ENCODE measurements at regions not wholly inside any gene's neighbourhood (a gene's known extent, or its start where the extent isn't known, plus 50 kb on each side); places are given as distances from the start of the nearest gene placed in this dataset.
"Not testable (repeated sequence)": the region's sequence is repeated elsewhere in the genome, so short reads cannot be mapped to it uniquely, and the experiment has no call there.

- no peak overlapping the region for H3K27ac ChIP-seq (ENCODE audit: low read length)
- no peaks in the 10 kb centered on the region for H3K36me3 ChIP-seq (ENCODE audit: control insufficient read depth, insufficient read depth, low read length)
- DNase-seq (ENCODE audit: low read depth, low spot score) = no peak
- H3K27me3 ChIP-seq (ENCODE audit: control insufficient read depth, insufficient read depth, low read length) = no peaks in the 10 kb centered on the region
- no peaks in the 10 kb centered on the region for H3K9me3 ChIP-seq (ENCODE audit: control insufficient read depth, insufficient read depth, low read length)
- H3K4me1 ChIP-seq (ENCODE audit: control insufficient read depth, insufficient read depth, low read length) = no peaks in the 10 kb centered on the region
- H3K4me3 ChIP-seq (ENCODE audit: low read length) = no peak overlapping the region
- no CpG with 5 or more reads among the region's 4 CpGs for WGBS (ENCODE audit: insufficient coverage, insufficient read length)
These were observed 90.4 kb upstream of the RAB40AL start for GRCh38 chrX:102846544-102847236.

GRCh38 chrX:102847362-102847761, 89.7 kb upstream of the RAB40AL start:
- Histone ChIP-seq H3K27me3 (ENCODE audit: control insufficient read depth, insufficient read depth, low read length) (no peaks in the 10 kb centered on the region), H3K4me1 (ENCODE audit: control insufficient read depth, insufficient read depth, low read length) (no peaks in the 10 kb centered on the region), H3K27ac (ENCODE audit: low read length) (no peak overlapping the region), H3K9me3 (ENCODE audit: control insufficient read depth, insufficient read depth, low read length) (no peaks in the 10 kb centered on the region), H3K4me3 (ENCODE audit: low read length) (no peak overlapping the region), H3K36me3 (ENCODE audit: control insufficient read depth, insufficient read depth, low read length) (no peaks in the 10 kb centered on the region)
- no CpG with 5 or more reads among the region's 2 CpGs for WGBS (ENCODE audit: insufficient coverage, insufficient read length)
- DNase-seq (ENCODE audit: low read depth, low spot score) = no peak

GRCh38 chrX:102849396-102849795, 87.7 kb upstream of the RAB40AL start:
- no peaks in the 10 kb centered on the region for H3K4me1 ChIP-seq (ENCODE audit: control insufficient read depth, insufficient read depth, low read length)
- no CpG with 5 or more reads among the region's 1 CpG for WGBS (ENCODE audit: insufficient coverage, insufficient read length)
- no peak overlapping the region for H3K27ac ChIP-seq (ENCODE audit: low read length)
- no peaks in the 10 kb centered on the region for H3K9me3 ChIP-seq (ENCODE audit: control insufficient read depth, insufficient read depth, low read length)
- H3K4me3 ChIP-seq (ENCODE audit: low read length) = no peak overlapping the region
- DNase-seq (ENCODE audit: low read depth, low spot score) = no peak
- no peaks in the 10 kb centered on the region for H3K27me3 ChIP-seq (ENCODE audit: control insufficient read depth, insufficient read depth, low read length)
- no peaks in the 10 kb centered on the region for H3K36me3 ChIP-seq (ENCODE audit: control insufficient read depth, insufficient read depth, low read length)

GRCh38 chrX:102858826-102859549, 78.1 kb upstream of the RAB40AL start:
- DNase-seq (ENCODE audit: low read depth, low spot score) = not testable (repeated sequence)

GRCh38 chrX:102859550-102859871, 77.6 kb upstream of the RAB40AL start:
- Histone ChIP-seq H3K9me3 (ENCODE audit: control insufficient read depth, insufficient read depth, low read length) (no peaks in the 10 kb centered on the region), H3K4me3 (ENCODE audit: low read length) (no peak overlapping the region), H3K4me1 (ENCODE audit: control insufficient read depth, insufficient read depth, low read length) (no peaks in the 10 kb centered on the region), H3K27ac (ENCODE audit: low read length) (no peak overlapping the region), H3K27me3 (ENCODE audit: control insufficient read depth, insufficient read depth, low read length) (no peaks in the 10 kb centered on the region), H3K36me3 (ENCODE audit: control insufficient read depth, insufficient read depth, low read length) (no peaks in the 10 kb centered on the region)
- no CpG with 5 or more reads among the region's 1 CpG for WGBS (ENCODE audit: insufficient coverage, insufficient read length)
- DNase-seq (ENCODE audit: low read depth, low spot score) = no peak

More at GRCh38 chrX:102858826-102859549, 78.1 kb upstream of the RAB40AL start:
- not testable (repeated sequence) for H3K27ac ChIP-seq (ENCODE audit: low read length); H3K27me3 ChIP-seq (ENCODE audit: control insufficient read depth, insufficient read depth, low read length); H3K9me3 ChIP-seq (ENCODE audit: control insufficient read depth, insufficient read depth, low read length); H3K4me1 ChIP-seq (ENCODE audit: control insufficient read depth, insufficient read depth, low read length); H3K36me3 ChIP-seq (ENCODE audit: control insufficient read depth, insufficient read depth, low read length); H3K4me3 ChIP-seq (ENCODE audit: low read length)
- WGBS (ENCODE audit: insufficient coverage, insufficient read length) = no CpG with 5 or more reads among the region's 8 CpGs

GRCh38 chrX:102860235-102860634, 76.8 kb upstream of the RAB40AL start:
- H3K4me1 ChIP-seq (ENCODE audit: control insufficient read depth, insufficient read depth, low read length) = no peaks in the 10 kb centered on the region
- peaks cover 2% of the 10 kb centered on the region; the same call in 1 of the 2 replicates for H3K36me3 ChIP-seq (ENCODE audit: control insufficient read depth, insufficient read depth, low read length)
- no peaks in the 10 kb centered on the region for H3K27me3 ChIP-seq (ENCODE audit: control insufficient read depth, insufficient read depth, low read length)
- H3K9me3 ChIP-seq (ENCODE audit: control insufficient read depth, insufficient read depth, low read length) = no peaks in the 10 kb centered on the region
- no peak for DNase-seq (ENCODE audit: low read depth, low spot score)
- no peak overlapping the region for H3K4me3 ChIP-seq (ENCODE audit: low read length)
- no CpG with 5 or more reads among the region's 1 CpG for WGBS (ENCODE audit: insufficient coverage, insufficient read length)
- no peak overlapping the region for H3K27ac ChIP-seq (ENCODE audit: low read length)

GRCh38 chrX:102863735-102864134, 73.3 kb upstream of the RAB40AL start:
- no peaks in the 10 kb centered on the region for H3K27me3 ChIP-seq (ENCODE audit: control insufficient read depth, insufficient read depth, low read length)
- peak; percentile 35 for DNase-seq (ENCODE audit: low read depth, low spot score)
- no CpG with 5 or more reads among the region's 4 CpGs for WGBS (ENCODE audit: insufficient coverage, insufficient read length)
- peaks cover 2% of the 10 kb centered on the region; the same call in 1 of the 2 replicates for H3K36me3 ChIP-seq (ENCODE audit: control insufficient read depth, insufficient read depth, low read length)
- H3K4me3 ChIP-seq (ENCODE audit: low read length) = no peak overlapping the region
- no peak overlapping the region for H3K27ac ChIP-seq (ENCODE audit: low read length)
- H3K4me1 ChIP-seq (ENCODE audit: control insufficient read depth, insufficient read depth, low read length) = no peaks in the 10 kb centered on the region
- H3K9me3 ChIP-seq (ENCODE audit: control insufficient read depth, insufficient read depth, low read length) = no peaks in the 10 kb centered on the region

- WGBS (ENCODE audit: insufficient coverage, insufficient read length) = no CpG with 5 or more reads among the region's 2 CpGs
- no peak overlapping the region for H3K4me3 ChIP-seq (ENCODE audit: low read length)
- H3K27me3 ChIP-seq (ENCODE audit: control insufficient read depth, insufficient read depth, low read length) = no peaks in the 10 kb centered on the region
- no peak for DNase-seq (ENCODE audit: low read depth, low spot score)
- H3K9me3 ChIP-seq (ENCODE audit: control insufficient read depth, insufficient read depth, low read length) = no peaks in the 10 kb centered on the region
- H3K36me3 ChIP-seq (ENCODE audit: control insufficient read depth, insufficient read depth, low read length) = peaks cover 2% of the 10 kb centered on the region; the same call in 1 of the 2 replicates
- H3K4me1 ChIP-seq (ENCODE audit: control insufficient read depth, insufficient read depth, low read length) = no peaks in the 10 kb centered on the region
- H3K27ac ChIP-seq (ENCODE audit: low read length) = no peak overlapping the region
These were observed 70.0 kb upstream of the RAB40AL start for GRCh38 chrX:102866981-102867656.

GRCh38 chrX:102883491-102883890, 53.6 kb upstream of the RAB40AL start:
- Histone ChIP-seq H3K4me3 (ENCODE audit: low read length) (no peak overlapping the region), H3K27me3 (ENCODE audit: control insufficient read depth, insufficient read depth, low read length) (no peaks in the 10 kb centered on the region), H3K27ac (ENCODE audit: low read length) (no peak overlapping the region), H3K36me3 (ENCODE audit: control insufficient read depth, insufficient read depth, low read length) (no peaks in the 10 kb centered on the region), H3K4me1 (ENCODE audit: control insufficient read depth, insufficient read depth, low read length) (no peaks in the 10 kb centered on the region), H3K9me3 (ENCODE audit: control insufficient read depth, insufficient read depth, low read length) (no peaks in the 10 kb centered on the region)
- DNase-seq (ENCODE audit: low read depth, low spot score) = no peak
- no CpG with 5 or more reads among the region's 7 CpGs for WGBS (ENCODE audit: insufficient coverage, insufficient read length)

Data from iPS DF 6.9 (cell line).